ENCODE measurements at regions not wholly inside any gene's neighbourhood (a gene's known extent, or its start where the extent isn't known, plus 50 kb on each side); places are given as distances from the start of the nearest gene placed in this dataset.

DNA sequence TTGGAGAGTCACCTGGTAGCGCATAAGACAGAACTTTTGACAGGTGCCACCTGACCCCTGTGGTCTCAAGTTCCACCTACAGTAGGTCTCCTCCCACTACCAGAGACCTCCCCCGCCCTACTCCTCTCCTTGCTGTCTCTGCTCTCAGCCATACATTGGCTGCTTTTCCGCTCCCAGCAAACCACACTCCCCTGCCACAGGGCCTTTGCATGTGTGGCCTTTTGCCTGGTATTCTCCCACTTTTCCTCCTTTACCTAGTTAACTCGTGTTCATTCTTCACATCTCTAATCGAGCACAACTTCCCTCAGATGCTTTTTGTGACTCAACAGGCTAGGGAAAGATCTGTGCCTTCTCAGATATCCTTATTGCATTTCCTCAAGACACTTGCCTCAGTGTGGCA is 218.3 kb upstream of the EEF2KMT start:
- TF ChIP-seq, protein P1, sequence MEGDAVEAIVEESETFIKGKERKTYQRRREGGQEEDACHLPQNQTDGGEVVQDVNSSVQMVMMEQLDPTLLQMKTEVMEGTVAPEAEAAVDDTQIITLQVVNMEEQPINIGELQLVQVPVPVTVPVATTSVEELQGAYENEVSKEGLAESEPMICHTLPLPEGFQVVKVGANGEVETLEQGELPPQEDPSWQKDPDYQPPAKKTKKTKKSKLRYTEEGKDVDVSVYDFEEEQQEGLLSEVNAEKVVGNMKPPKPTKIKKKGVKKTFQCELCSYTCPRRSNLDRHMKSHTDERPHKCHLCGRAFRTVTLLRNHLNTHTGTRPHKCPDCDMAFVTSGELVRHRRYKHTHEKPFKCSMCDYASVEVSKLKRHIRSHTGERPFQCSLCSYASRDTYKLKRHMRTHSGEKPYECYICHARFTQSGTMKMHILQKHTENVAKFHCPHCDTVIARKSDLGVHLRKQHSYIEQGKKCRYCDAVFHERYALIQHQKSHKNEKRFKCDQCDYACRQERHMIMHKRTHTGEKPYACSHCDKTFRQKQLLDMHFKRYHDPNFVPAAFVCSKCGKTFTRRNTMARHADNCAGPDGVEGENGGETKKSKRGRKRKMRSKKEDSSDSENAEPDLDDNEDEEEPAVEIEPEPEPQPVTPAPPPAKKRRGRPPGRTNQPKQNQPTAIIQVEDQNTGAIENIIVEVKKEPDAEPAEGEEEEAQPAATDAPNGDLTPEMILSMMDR (IDR thresholded peaks at IDR 0.05; ENCODE audit: unreplicated experiment): no peak
- Mint-ChIP-seq H3K36me3 (no peaks in the 10 kb centered on the region), H3K9me3 (no peaks in the 10 kb centered on the region), H3K27ac (no peak overlapping the region), H3K4me1 (no peaks in the 10 kb centered on the region), H3K27me3 (ENCODE audit: low read depth) (no peaks in the 10 kb centered on the region), H3K4me3 (no peak overlapping the region)
- no peak for DNase-seq (ENCODE audit: low spot score in 2 of 2, unreplicated experiment in 2 of 2)

DNA sequence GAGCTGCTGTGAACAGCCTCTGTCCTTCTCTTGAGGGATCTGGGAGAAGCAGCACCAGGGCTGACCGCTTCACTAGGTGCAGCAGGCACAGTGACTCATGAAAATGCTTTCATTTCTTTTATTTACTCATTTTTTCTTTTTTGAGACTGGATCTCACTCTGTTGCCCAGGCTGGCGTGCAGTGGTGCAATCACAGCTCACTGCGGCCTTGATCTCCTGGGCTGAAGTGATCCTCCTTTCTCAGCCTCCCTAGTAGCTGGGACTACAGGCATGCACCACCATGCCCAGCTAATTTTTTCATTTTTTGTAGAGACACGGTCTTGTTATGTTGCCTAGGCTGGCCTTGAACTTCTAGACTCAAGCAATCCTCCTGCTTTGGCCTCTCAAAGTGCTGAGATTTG is 216.8 kb upstream of the EEF2KMT start:
- H3K4me3 Mint-ChIP-seq: no peak overlapping the region
- TF ChIP-seq, protein P1 (IDR thresholded peaks at IDR 0.05; ENCODE audit: unreplicated experiment): no peak
- H3K4me1 Mint-ChIP-seq: no peaks in the 10 kb centered on the region
- no peak overlapping the region for H3K27ac Mint-ChIP-seq
- no peaks in the 10 kb centered on the region for H3K9me3 Mint-ChIP-seq
- no peaks in the 10 kb centered on the region for H3K36me3 Mint-ChIP-seq
- peaks cover 4% of the 10 kb centered on the region for H3K27me3 Mint-ChIP-seq (ENCODE audit: low read depth)
- no peak for DNase-seq (ENCODE audit: low spot score in 2 of 2, unreplicated experiment in 2 of 2)

DNA sequence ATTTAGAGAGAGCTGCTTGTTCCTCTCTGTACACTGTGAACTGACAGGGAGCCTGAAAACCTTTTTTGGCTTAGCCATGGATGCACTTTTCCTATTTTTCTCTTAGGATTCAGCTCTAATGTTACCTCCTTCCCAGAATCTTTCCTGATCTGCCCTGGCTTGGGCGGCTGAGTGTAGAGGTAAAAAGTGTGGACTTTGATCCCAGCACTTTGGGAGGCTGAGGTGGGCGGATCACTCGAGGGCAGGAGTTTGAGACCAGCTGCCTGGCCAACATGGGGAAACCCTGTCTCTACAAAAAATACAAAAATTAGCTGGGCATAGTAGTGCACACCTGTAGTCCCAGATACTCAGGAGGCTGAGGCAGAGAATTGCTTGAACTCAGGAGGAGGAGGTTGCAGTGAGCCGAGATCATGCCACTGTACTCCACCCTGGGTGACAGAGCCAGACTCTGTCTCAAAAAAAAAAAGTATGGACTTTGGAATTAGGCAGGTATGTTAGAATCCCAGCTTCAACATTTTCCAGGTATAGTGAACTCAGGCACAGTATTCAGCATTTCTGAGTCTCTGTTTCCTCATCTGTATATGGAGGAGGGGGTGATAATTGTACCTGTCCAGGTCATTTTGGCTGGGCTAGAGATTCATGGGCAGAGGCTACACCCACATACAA is 212.5 kb upstream of the EEF2KMT start:
- peaks cover 4% of the 10 kb centered on the region for H3K27me3 Mint-ChIP-seq (ENCODE audit: low read depth)
- TF ChIP-seq, protein P1 (IDR thresholded peaks at IDR 0.05; ENCODE audit: unreplicated experiment): no peak
- no peak for DNase-seq (ENCODE audit: low spot score in 2 of 2, unreplicated experiment in 2 of 2)
- no peaks in the 10 kb centered on the region for H3K4me1 Mint-ChIP-seq
- H3K36me3 Mint-ChIP-seq: no peaks in the 10 kb centered on the region
- peaks cover 5% of the 10 kb centered on the region for H3K9me3 Mint-ChIP-seq
- H3K27ac Mint-ChIP-seq: no peak overlapping the region
- H3K4me3 Mint-ChIP-seq: no peak overlapping the region

DNA sequence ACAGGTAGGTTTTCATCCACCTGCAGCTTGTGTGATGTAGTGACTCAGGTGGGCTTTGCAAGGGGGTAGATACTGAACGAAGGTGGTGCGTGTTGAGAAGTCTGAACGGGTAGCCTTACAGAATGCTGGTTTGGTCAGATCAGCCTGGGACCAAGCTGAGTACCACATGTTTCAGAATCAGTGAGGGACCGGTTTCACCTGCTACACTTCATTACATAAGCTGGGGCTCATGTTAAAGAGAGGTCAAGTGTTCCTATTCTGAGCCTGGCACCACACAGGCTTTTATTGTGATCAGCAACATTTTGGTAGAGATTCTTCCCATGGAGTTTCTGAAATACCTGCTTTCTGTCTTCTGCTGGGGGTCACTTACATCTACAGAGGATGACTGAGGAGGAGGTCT is 207.4 kb upstream of the EEF2KMT start:
- H3K27me3 Mint-ChIP-seq (ENCODE audit: low read depth): peaks cover 2% of the 10 kb centered on the region
- no peak for DNase-seq (ENCODE audit: low spot score in 2 of 2, unreplicated experiment in 2 of 2)
- no peak overlapping the region for H3K27ac Mint-ChIP-seq
- peaks cover 20% of the 10 kb centered on the region for H3K9me3 Mint-ChIP-seq
- TF ChIP-seq, protein P1 (IDR thresholded peaks at IDR 0.05; ENCODE audit: unreplicated experiment): no peak
- no peak overlapping the region for H3K4me3 Mint-ChIP-seq
- no peaks in the 10 kb centered on the region for H3K36me3 Mint-ChIP-seq
- H3K4me1 Mint-ChIP-seq: no peaks in the 10 kb centered on the region

DNA sequence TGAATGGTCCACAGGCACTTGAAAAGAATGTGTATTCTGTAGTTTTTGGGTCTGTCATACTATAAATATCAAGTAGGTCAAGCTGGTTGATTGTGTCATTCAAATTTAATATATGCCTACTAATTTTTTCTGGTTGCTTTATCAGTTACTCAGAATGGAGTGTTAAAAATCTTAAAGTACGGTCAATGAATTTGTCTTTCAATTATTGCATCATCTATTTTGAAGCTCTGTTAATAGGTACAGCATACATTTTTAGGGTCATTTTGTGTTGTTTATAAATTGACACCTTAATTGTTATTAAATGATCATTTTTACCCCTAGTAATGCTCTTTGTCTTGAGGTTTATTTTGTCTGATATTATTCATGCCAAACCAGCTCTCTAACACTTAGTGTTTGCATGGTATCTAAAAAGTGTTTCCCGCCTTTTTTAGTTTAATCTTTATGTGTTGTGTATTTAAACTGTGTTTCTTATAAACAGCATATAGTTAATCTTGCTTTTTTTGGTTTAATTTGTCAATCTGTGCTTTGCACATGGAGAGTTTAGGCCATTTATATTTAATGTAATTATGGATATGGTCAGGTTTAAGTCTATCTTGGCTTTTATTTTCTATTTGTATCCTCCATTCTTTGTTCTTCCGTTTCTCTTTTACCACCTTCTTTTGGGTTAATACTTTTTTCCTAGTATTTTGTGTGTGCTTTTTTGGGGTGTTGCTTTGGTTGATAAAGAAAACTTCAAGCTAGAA is 204.9 kb upstream of the EEF2KMT start:
- Mint-ChIP-seq H3K27ac (no peak overlapping the region), H3K9me3 (peaks cover 15% of the 10 kb centered on the region), H3K36me3 (no peaks in the 10 kb centered on the region), H3K4me3 (no peak overlapping the region), H3K4me1 (no peaks in the 10 kb centered on the region), H3K27me3 (ENCODE audit: low read depth) (no peaks in the 10 kb centered on the region)
- TF ChIP-seq, protein P1 (IDR thresholded peaks at IDR 0.05; ENCODE audit: unreplicated experiment): no peak
- DNase-seq (ENCODE audit: low spot score in 2 of 2, unreplicated experiment in 2 of 2): no peak
